ENCODE measurements at regions not wholly inside any gene's neighbourhood (a gene's known extent, or its start where the extent isn't known, plus 50 kb on each side); places are given as distances from the start of the nearest gene placed in this dataset.
"Not testable (repeated sequence)": the region's sequence is repeated elsewhere in the genome, so short reads cannot be mapped to it uniquely, and the experiment has no call there.

- no peak for DNase-seq
These were observed 50.4 kb upstream of the ARHGEF7 start for GRCh38 chr13:111064661-111065060.

GRCh38 chr13:111062966-111063365, 52.1 kb upstream of the ARHGEF7 start:
- DNase-seq = no peak

GRCh38 chr13:111062305-111062704, 52.8 kb upstream of the ARHGEF7 start:
- DNase-seq = no peak

GRCh38 chr13:111061358-111062045, 53.6 kb upstream of the ARHGEF7 start:
- no peak for DNase-seq

GRCh38 chr13:111060237-111060919, 54.7 kb upstream of the ARHGEF7 start:
- DNase-seq = no peak

GRCh38 chr13:111058796-111059506, 56.2 kb upstream of the ARHGEF7 start:
- no peak for DNase-seq

GRCh38 chr13:111058339-111058738, 56.8 kb upstream of the ARHGEF7 start:
- not testable (repeated sequence) for DNase-seq

GRCh38 chr13:111051726-111052232, 63.3 kb upstream of the ARHGEF7 start:
- not testable (repeated sequence) for DNase-seq

- DNase-seq = no peak
These were observed 63.9 kb upstream of the ARHGEF7 start for GRCh38 chr13:111051041-111051725.

- DNase-seq = no peak
These were observed 64.6 kb upstream of the ARHGEF7 start for GRCh38 chr13:111050539-111050879.

GRCh38 chr13:111049791-111050538, 65.1 kb upstream of the ARHGEF7 start:
- DNase-seq = no peak

GRCh38 chr13:111048387-111048786, 66.7 kb upstream of the ARHGEF7 start:
- DNase-seq = no peak

- DNase-seq = no peak
These were observed 67.8 kb upstream of the ARHGEF7 start for GRCh38 chr13:111047326-111047725.

GRCh38 chr13:111046590-111047141, 68.4 kb upstream of the ARHGEF7 start:
- no peak for DNase-seq

- no peak for DNase-seq
These were observed 69.9 kb upstream of the ARHGEF7 start for GRCh38 chr13:111045170-111045569.

GRCh38 chr13:111044087-111044830, 70.9 kb upstream of the ARHGEF7 start:
- DNase-seq = no peak

GRCh38 chr13:111043575-111043982, 71.5 kb upstream of the ARHGEF7 start:
- DNase-seq = no peak

GRCh38 chr13:111042661-111043226, 72.4 kb upstream of the ARHGEF7 start:
- DNase-seq = no peak

GRCh38 chr13:111040830-111041229, 74.3 kb upstream of the ARHGEF7 start:
- DNase-seq = no peak

- no peak for DNase-seq
These were observed 75.4 kb upstream of the ARHGEF7 start for GRCh38 chr13:111039735-111040134.

Measured in renal pelvis (tissue), 1 donor.